ENCODE measurements at regions not wholly inside any gene's neighbourhood (a gene's known extent, or its start where the extent isn't known, plus 50 kb on each side); places are given as distances from the start of the nearest gene placed in this dataset.
"Not testable (repeated sequence)": the region's sequence is repeated elsewhere in the genome, so short reads cannot be mapped to it uniquely, and the experiment has no call there.

GRCh38 chr13:33657274-33657673 is 160.7 kb upstream of the RFC3 start:
- H3K9me3 ChIP-seq: no peaks in the 10 kb centered on the region
- H3K4me1 ChIP-seq: no peaks in the 10 kb centered on the region
- no peak for DNase-seq (ENCODE audit: low spot score in 2 of 2)
- no peak overlapping the region for H3K27ac ChIP-seq
- WGBS: 88% methylated on average over 3 of the region's 3 CpGs
- no peak for TF ChIP-seq POLR2AphosphoS5 (IDR thresholded peaks at IDR 0.05)
- no peak for TF ChIP-seq POLR2A (IDR thresholded peaks at IDR 0.05)
- TF ChIP-seq EP300 (IDR thresholded peaks at IDR 0.05): no peak
- no peak for TF ChIP-seq CTCF (IDR thresholded peaks at IDR 0.05)
- no peaks in the 10 kb centered on the region for H3K27me3 ChIP-seq
- no peak overlapping the region for H3K4me3 ChIP-seq
- H3K36me3 ChIP-seq: no peaks in the 10 kb centered on the region

GRCh38 chr13:33659466-33659865 is 158.5 kb upstream of the RFC3 start:
- TF ChIP-seq EP300 (IDR thresholded peaks at IDR 0.05) (no peak), CTCF (IDR thresholded peaks at IDR 0.05) (no peak)
- no peak overlapping the region for H3K4me3 ChIP-seq
- no peak for DNase-seq (ENCODE audit: low spot score in 2 of 2)
- H3K4me1 ChIP-seq: no peaks in the 10 kb centered on the region
- no peaks in the 10 kb centered on the region for H3K36me3 ChIP-seq
- 75% methylated on average over 4 of the region's 4 CpGs for WGBS
- H3K27ac ChIP-seq: no peak overlapping the region
- H3K27me3 ChIP-seq: no peaks in the 10 kb centered on the region
- no peaks in the 10 kb centered on the region for H3K9me3 ChIP-seq

- 91% methylated on average over 2 of the region's 2 CpGs for WGBS
- no peaks in the 10 kb centered on the region for H3K4me1 ChIP-seq
- H3K9me3 ChIP-seq: no peaks in the 10 kb centered on the region
- no peak for TF ChIP-seq CTCF (IDR thresholded peaks at IDR 0.05)
- TF ChIP-seq POLR2AphosphoS5 (IDR thresholded peaks at IDR 0.05): no peak
- TF ChIP-seq EP300 (IDR thresholded peaks at IDR 0.05): no peak
- TF ChIP-seq POLR2A (IDR thresholded peaks at IDR 0.05): no peak
- no peak overlapping the region for H3K4me3 ChIP-seq
- no peaks in the 10 kb centered on the region for H3K36me3 ChIP-seq
- no peak for DNase-seq (ENCODE audit: low spot score in 2 of 2)
- no peak overlapping the region for H3K27ac ChIP-seq
- no peaks in the 10 kb centered on the region for H3K27me3 ChIP-seq
These were observed 158.1 kb upstream of the RFC3 start for GRCh38 chr13:33659894-33660293.

GRCh38 chr13:33662392-33662791 is 155.6 kb upstream of the RFC3 start:
- TF ChIP-seq CTCF (IDR thresholded peaks at IDR 0.05): no peak
- no peak for TF ChIP-seq EP300 (IDR thresholded peaks at IDR 0.05)
- no peak for TF ChIP-seq POLR2AphosphoS5 (IDR thresholded peaks at IDR 0.05)
- TF ChIP-seq POLR2A (IDR thresholded peaks at IDR 0.05): no peak
- Histone ChIP-seq H3K27me3 (no peaks in the 10 kb centered on the region), H3K9me3 (no peaks in the 10 kb centered on the region), H3K36me3 (no peaks in the 10 kb centered on the region), H3K4me3 (no peak overlapping the region), H3K27ac (no peak overlapping the region), H3K4me1 (no peaks in the 10 kb centered on the region)
- WGBS: 81% methylated on average over 4 of the region's 4 CpGs
- DNase-seq (ENCODE audit: low spot score in 2 of 2): no peak

- Histone ChIP-seq H3K4me3 (no peak overlapping the region), H3K27ac (no peak overlapping the region), H3K4me1 (no peaks in the 10 kb centered on the region), H3K27me3 (no peaks in the 10 kb centered on the region), H3K9me3 (no peaks in the 10 kb centered on the region), H3K36me3 (no peaks in the 10 kb centered on the region)
- DNase-seq (ENCODE audit: low spot score in 2 of 2): no peak
- WGBS: 86% methylated on average over 4 of the region's 4 CpGs
- no peak for TF ChIP-seq POLR2A (IDR thresholded peaks at IDR 0.05)
These were observed 152.2 kb upstream of the RFC3 start for GRCh38 chr13:33665626-33666175.

GRCh38 chr13:33671560-33671959 is 146.4 kb upstream of the RFC3 start:
- peaks cover 7% of the 10 kb centered on the region for H3K4me1 ChIP-seq
- H3K27me3 ChIP-seq: no peaks in the 10 kb centered on the region
- H3K27ac ChIP-seq: no peak overlapping the region
- TF ChIP-seq POLR2A (IDR thresholded peaks at IDR 0.05) (no peak), CTCF (IDR thresholded peaks at IDR 0.05) (no peak), POLR2AphosphoS5 (IDR thresholded peaks at IDR 0.05) (no peak)
- DNase-seq (ENCODE audit: low spot score in 2 of 2): no peak
- H3K9me3 ChIP-seq: no peaks in the 10 kb centered on the region
- no peaks in the 10 kb centered on the region for H3K36me3 ChIP-seq
- no peak overlapping the region for H3K4me3 ChIP-seq

- not testable (repeated sequence) for H3K36me3 ChIP-seq; H3K4me3 ChIP-seq; H3K27me3 ChIP-seq; H3K27ac ChIP-seq; DNase-seq (ENCODE audit: low spot score in 2 of 2); H3K9me3 ChIP-seq
- H3K4me1 ChIP-seq: peaks cover 10% of the 10 kb centered on the region
These were observed 145.9 kb upstream of the RFC3 start for GRCh38 chr13:33672022-33672421.
